Right cardiac atrium (tissue), 5 donors: ENCODE measurements at regions not wholly inside any gene's neighbourhood (a gene's known extent, or its start where the extent isn't known, plus 50 kb on each side); places are given as distances from the start of the nearest gene placed in this dataset.

ENCODE experiments used
- ATAC-seq, 2 donors: fragments of 200-7000 bp; cut with Tn5 transposase; one replicate each; pipeline versions ENCODE4 v1.8.0 to v1.9.1; 2020; ENCODE audit warnings: moderate library complexity in 2 of 2, mild to moderate bottlenecking in 1 of 2
- DNase-seq, 3 donors: peaks; one replicate each; pipeline ENCODE4 v3.0.0-alpha.2; 2020
- H3K27ac ChIP-seq: one replicate; pipeline ENCODE4 v1.5.1; 2013; ENCODE audit warnings: mild to moderate bottlenecking, low read length, control low read depth, moderate library complexity
- H3K27me3 ChIP-seq: one replicate; pipeline ENCODE4 v1.6.1; 2013; ENCODE audit not compliant: control insufficient read depth, insufficient read depth
- H3K4me1 ChIP-seq: one replicate; pipeline ENCODE4 v1.6.1; 2013; ENCODE audit warnings: low read length; ENCODE audit not compliant: control insufficient read depth, insufficient read depth
- H3K4me3 ChIP-seq: one replicate; pipeline ENCODE4 v1.5.1; 2013; ENCODE audit warnings: low read length, control low read depth
- H3K9me3 ChIP-seq: one replicate; pipeline ENCODE4 v1.6.1; 2013; ENCODE audit warnings: low read length; ENCODE audit not compliant: control insufficient read depth
- WGBS: extraction: QIAGEN DNeasy Blood & Tissue Kit; methylation state at CpG from one replicate; pipeline ENCODE4 v1.1.7; 2013; 5-methylcytosine and 5-hydroxymethylcytosine counted together
- intact Hi-C, 4 donors: fragments of 100-400 bp; cut with DNase I; formaldehyde crosslinking; loops; one replicate each; pipeline versions ENCODE4 v1.11.0 to v1.14.0; 2022 to 2023
- donor health status: healthy with polysubstance abuse.
- donor health status: DM: no; HTN: yes; CAD: no.
- donor health status: DM: no; HTN: no; CAD: no.
- donor health status: DM: no; HTN: yes; CAD: no; lungs with severe emphysema.
- donor health status: DM: yes; HTN: yes; CAD: no.

DNA sequence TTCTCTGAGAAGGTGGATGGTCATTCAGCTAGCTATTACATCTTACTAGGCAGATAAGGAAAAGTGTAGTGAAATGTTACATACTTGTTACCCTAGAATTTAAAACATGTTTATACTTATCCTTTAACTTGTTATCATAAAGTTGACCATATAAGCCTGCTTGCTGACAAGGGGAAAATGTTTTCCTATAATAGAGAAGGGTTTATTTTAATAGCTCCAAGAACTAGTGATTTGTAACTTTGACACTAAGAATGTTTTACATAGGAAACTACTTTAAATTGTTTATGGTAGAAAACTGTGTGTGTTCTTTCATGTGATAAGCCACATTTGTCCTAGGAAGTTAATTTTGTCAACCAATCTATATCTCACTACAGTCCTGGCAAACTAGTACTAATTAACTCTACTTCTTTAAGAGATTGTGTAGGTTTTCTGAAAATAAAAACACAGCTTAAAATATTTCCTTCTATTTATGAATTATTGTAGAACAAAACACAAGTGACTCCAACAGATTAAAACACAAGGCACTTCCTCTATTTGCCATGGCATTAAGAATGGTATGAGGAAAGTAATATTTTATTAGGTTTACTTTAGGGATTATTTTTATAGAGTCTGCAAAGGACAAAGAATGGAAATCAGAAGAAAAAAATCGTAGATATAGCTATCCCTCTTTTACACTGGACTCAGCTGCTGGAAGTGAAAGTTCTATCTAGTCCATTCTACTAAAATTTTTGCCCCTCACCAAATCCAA, 233.3 kb upstream of the NBEA start:
- no peaks in the 10 kb centered on the region for H3K9me3 ChIP-seq
- 63% methylated on average over 1 of the region's 1 CpG for whole genome bisulfite sequencing
- no peak for DNase-seq
- H3K27me3 ChIP-seq: no peaks in the 10 kb centered on the region
- H3K4me1 ChIP-seq: no peaks in the 10 kb centered on the region
- no peak for ATAC-seq
- H3K27ac ChIP-seq: no peak overlapping the region
- H3K4me3 ChIP-seq: no peak overlapping the region
- intact Hi-C loops: no loop called here

DNA sequence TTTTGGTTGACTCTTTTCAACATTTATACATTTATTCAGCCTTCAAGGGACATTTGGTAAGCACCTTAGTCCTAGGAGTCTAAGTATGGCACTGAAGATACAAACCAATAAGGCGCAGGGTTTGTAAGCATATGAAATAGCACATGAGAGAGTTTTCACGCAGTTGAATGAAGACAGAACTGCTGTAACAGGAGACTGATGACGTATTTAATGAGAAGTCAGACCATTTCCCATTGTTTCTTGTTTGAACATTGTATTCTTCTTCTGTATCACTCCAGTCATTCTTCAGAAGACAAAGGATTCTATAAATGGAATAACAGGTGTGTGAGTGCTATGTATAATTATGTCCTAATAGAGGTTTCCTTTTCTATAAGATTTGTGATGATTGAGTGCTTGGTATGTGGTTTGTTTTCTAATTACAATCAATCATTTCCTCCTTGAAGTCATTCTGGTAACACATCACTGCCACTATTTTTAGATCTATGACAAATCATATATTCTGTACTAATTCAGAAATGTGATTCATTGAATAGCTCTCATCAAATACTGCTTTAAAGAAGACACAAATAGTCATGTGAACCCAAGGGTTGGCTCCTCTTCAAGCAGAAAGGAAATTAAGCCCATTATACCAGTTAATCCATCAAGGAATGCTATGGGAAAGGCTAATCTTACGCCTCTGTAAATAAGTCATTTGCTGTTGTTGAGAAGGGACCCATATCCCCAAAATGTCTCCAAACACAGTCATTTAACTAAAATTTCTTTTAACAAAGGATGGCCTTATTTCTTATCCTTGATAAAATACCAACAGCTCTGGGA, 222.8 kb upstream of the NBEA start:
- DNase-seq (no peak), ATAC-seq (no peak)
- Histone ChIP-seq H3K4me3 (no peak overlapping the region), H3K4me1 (no peaks in the 10 kb centered on the region), H3K9me3 (no peaks in the 10 kb centered on the region), H3K27ac (no peak overlapping the region), H3K27me3 (no peaks in the 10 kb centered on the region)
- intact Hi-C loops: no loop called here
- 85% methylated on average over 4 of the region's 4 CpGs for WGBS

GRCh38 chr13:34720618-34721017, 221.5 kb upstream of the NBEA start:
- DNase-seq (no peak), ATAC-seq (no peak)
- 82% methylated on average over 2 of the region's 2 CpGs for WGBS
- Histone ChIP-seq H3K27me3 (no peaks in the 10 kb centered on the region), H3K27ac (no peak overlapping the region), H3K9me3 (no peaks in the 10 kb centered on the region), H3K4me1 (no peaks in the 10 kb centered on the region), H3K4me3 (no peak overlapping the region)
- intact Hi-C loops: no loop called here

DNA sequence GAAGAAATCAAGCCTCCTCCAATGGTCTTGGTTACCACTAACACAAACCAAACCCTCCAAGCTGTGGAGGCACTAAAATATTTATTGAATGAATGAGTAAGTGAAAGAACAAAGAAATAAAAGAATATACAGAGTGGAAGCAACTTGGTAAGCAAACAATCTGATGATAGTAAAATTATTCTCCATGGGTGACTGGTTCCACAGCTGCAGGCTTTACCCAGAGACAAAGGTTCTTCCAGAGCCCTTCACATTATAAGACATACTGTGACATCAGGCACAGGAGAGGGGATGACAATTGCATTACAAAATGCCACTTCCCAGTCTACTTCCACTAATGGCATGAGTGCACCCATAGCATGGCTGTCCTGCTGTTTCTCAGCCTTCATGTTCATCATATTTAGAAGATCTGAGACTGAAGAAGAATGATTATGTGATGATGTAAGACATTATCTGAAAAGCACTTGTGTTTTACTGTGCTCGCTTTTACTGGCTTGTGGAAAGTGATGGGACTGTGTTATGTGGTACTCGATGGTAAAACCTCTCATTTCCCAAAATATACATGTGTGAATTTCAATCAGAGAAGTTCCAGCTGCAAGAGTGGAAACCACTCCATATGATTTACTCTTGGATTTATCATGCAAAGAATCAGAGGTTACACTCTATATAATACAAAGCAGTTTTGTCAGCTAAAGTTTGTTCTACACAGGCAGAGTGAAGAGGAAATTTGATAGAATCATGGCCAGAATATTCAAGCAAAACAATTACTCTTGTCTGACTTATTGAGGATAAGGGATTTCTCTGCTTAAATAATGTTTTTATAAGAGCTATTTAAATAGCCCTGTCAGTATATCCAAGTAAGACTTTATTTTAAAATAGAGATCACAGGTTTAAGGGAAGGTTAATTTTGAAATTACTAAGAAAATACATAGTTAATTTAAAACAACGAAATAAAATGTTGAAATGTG, 220.2 kb upstream of the NBEA start:
- WGBS: 52% methylated on average over 3 of the region's 3 CpGs
- intact Hi-C loops: no loop called here

GRCh38 chr13:34722922-34723321, 219.1 kb upstream of the NBEA start:
- ATAC-seq (no peak), DNase-seq (no peak)
- Histone ChIP-seq H3K4me1 (no peaks in the 10 kb centered on the region), H3K27me3 (no peaks in the 10 kb centered on the region), H3K27ac (no peak overlapping the region), H3K4me3 (no peak overlapping the region), H3K9me3 (no peaks in the 10 kb centered on the region)
- intact Hi-C loops: no loop called here

More for the DNA sequence above, 220.2 kb upstream of the NBEA start:
- Histone ChIP-seq H3K27ac (no peak overlapping the region), H3K4me3 (no peak overlapping the region), H3K27me3 (no peaks in the 10 kb centered on the region), H3K4me1 (no peaks in the 10 kb centered on the region), H3K9me3 (no peaks in the 10 kb centered on the region)
- ATAC-seq: no peak
- DNase-seq: no peak

GRCh38 chr13:34730961-34731360, 211.1 kb upstream of the NBEA start:
- H3K4me3 ChIP-seq: no peak overlapping the region
- ATAC-seq (peak; percentile 26 to 63), DNase-seq (no peak)
- H3K27me3 ChIP-seq: no peaks in the 10 kb centered on the region
- no peak overlapping the region for H3K27ac ChIP-seq
- WGBS: 59% methylated on average over 2 of the region's 2 CpGs
- no peaks in the 10 kb centered on the region for H3K9me3 ChIP-seq
- intact Hi-C loops: no loop called here
- H3K4me1 ChIP-seq: no peaks in the 10 kb centered on the region

DNA sequence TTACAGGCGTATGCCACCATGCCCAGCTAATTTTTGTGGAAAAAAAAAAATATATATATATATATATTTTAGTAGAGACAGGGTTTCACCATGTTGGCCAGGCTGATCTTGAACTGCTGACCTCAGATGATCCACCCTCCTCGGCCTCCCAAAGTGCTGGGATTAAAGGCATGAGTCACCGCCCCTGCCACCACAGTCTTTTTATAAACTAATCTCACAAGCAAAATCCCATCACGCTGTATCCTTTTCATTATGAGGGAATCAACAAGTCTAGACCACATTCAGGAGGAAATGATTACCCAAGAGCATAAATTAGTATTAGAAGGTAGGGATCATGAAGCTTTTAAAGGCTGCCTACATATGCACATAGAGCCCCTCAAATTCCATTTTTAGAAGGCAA, 210.6 kb upstream of the NBEA start:
- DNase-seq: no peak
- 86% methylated on average over 4 of the region's 4 CpGs for WGBS
- Histone ChIP-seq H3K4me1 (no peaks in the 10 kb centered on the region), H3K4me3 (no peak overlapping the region), H3K27ac (no peak overlapping the region), H3K9me3 (no peaks in the 10 kb centered on the region), H3K27me3 (no peaks in the 10 kb centered on the region)
- intact Hi-C loops: no loop called here
- ATAC-seq: no peak

GRCh38 chr13:34733721-34734120, 208.3 kb upstream of the NBEA start:
- H3K4me1 ChIP-seq: no peaks in the 10 kb centered on the region
- no peak overlapping the region for H3K4me3 ChIP-seq
- H3K27ac ChIP-seq: no peak overlapping the region
- H3K9me3 ChIP-seq: no peaks in the 10 kb centered on the region
- DNase-seq: no peak
- H3K27me3 ChIP-seq: no peaks in the 10 kb centered on the region
- intact Hi-C loops: no loop called here
- peak; percentile 69 to 84 for ATAC-seq
- 57% methylated on average over 3 of the region's 3 CpGs for WGBS

- intact Hi-C loops: no loop called here
- peak in 1 of 3 donors; percentile 16 for DNase-seq
- WGBS: 65% methylated on average over 2 of the region's 2 CpGs
Measured at GRCh38 chr13:34734932-34735331, 207.1 kb upstream of the NBEA start.

GRCh38 chr13:34738254-34738992, 203.6 kb upstream of the NBEA start:
- intact Hi-C loops: no loop called here
- Histone ChIP-seq H3K9me3 (no peaks in the 10 kb centered on the region), H3K27me3 (no peaks in the 10 kb centered on the region), H3K27ac (no peak overlapping the region), H3K4me3 (no peak overlapping the region), H3K4me1 (no peaks in the 10 kb centered on the region)
- no peak for ATAC-seq
- WGBS: 62% methylated on average over 7 of the region's 7 CpGs
- DNase-seq: no peak

More at GRCh38 chr13:34734932-34735331, 207.1 kb upstream of the NBEA start:
- Histone ChIP-seq H3K4me1 (no peaks in the 10 kb centered on the region), H3K4me3 (no peak overlapping the region), H3K9me3 (no peaks in the 10 kb centered on the region), H3K27me3 (no peaks in the 10 kb centered on the region), H3K27ac (no peak overlapping the region)
- no peak for ATAC-seq
